HCT116 (cell line): ENCODE measurements at regions not wholly inside any gene's neighbourhood (a gene's known extent, or its start where the extent isn't known, plus 50 kb on each side); places are given as distances from the start of the nearest gene placed in this dataset.

Experiments
- ATAC-seq: fragments of 200-7000 bp; cut with Tn5 transposase; 2 replicates; pipeline ENCODE4 v1.9.1; 2020; ENCODE audit warnings: mild to moderate bottlenecking, moderate library complexity
- BruUV-seq: library from RNA; stranded (reverse); fragments of 400-500 nt; replicated peaks from 2 replicates; lab custom pipeline; 2021; lab: Mats Ljungman, UMichigan
- CTCF ChIA-PET: fragments of 300-600 bp; sonication (Branson Sonifier 250); formaldehyde crosslinking; loops from one replicate; lab custom pipeline; 2021; ENCODE audit warnings: antibody characterized with exemption; lab: Charles Lee
- POLR2A ChIA-PET: fragments of 300-600, 350-600 bp; sonication (Branson Sonifier 250); formaldehyde crosslinking; loops from one replicate; lab custom pipeline; 2021; ENCODE audit warnings: antibody characterized with exemption; lab: Charles Lee
- RAD21 ChIA-PET, 2 experiments: fragments of 300-600 bp; sonication (Branson Sonifier 250); formaldehyde crosslinking; loops; one replicate each; lab custom pipeline; 2023; ENCODE audit warnings: low total read pairs in 2 of 2; ENCODE audit not compliant: uncharacterized antibody in 2 of 2, unreplicated experiment in 2 of 2, low non-redundant PET in 1 of 2; lab: Charles Lee
- DNase-seq: peaks from one replicate; pipeline ENCODE4 v3.0.0-alpha.2; 2010; ENCODE audit warnings: low read depth, low spot score
- H2AFZ ChIP-seq: fragments of 200-600 bp; shearing (Covaris generic), sonication (generic); 2 replicates; pipeline ENCODE4 v1.6.1; 2017; ENCODE audit warnings: low read depth, mixed run types, mixed read lengths, antibody characterized with exemption, low read length; ENCODE audit not compliant: poor library complexity, severe bottlenecking
- H3K27ac ChIP-seq: 2 replicates; pipeline ENCODE4 v1.5.1; 2012; ENCODE audit warnings: low read depth, low read length
- H3K27me3 ChIP-seq: fragments of 200-600 bp; sonication (generic); 2 replicates; pipeline ENCODE4 v1.6.1; 2016; ENCODE audit warnings: mixed run types, low read length, mixed read lengths; ENCODE audit not compliant: insufficient read depth
- H3K36me3 ChIP-seq, 2 experiments: fragments of 200-500 bp in 1 of 2; fragments of 200-600 bp in 1 of 2; sonication (Bioruptor generic) in 1 of 2; sonication (generic) in 1 of 2; 2 replicates each; pipeline versions ENCODE4 v1.5.1 to v1.6.1; 2014 to 2016; ENCODE audit warnings: low read length in 2 of 2, inconsistent platforms in 1 of 2, mixed read lengths in 1 of 2, mixed run types in 1 of 2; ENCODE audit not compliant: insufficient read depth in 2 of 2, control insufficient read depth in 1 of 2
- H3K4me1 ChIP-seq, 2 experiments: fragments of 200-600 bp in 1 of 2; sonication (generic) in 1 of 2; 2 replicates each; pipeline versions ENCODE4 v1.5.1 to v1.6.1; 2012 to 2017; ENCODE audit warnings: low read length in 2 of 2, inconsistent platforms in 1 of 2, mild to moderate bottlenecking in 1 of 2, mixed read lengths in 1 of 2, mixed run types in 1 of 2, moderate library complexity in 1 of 2; ENCODE audit not compliant: insufficient read depth in 2 of 2, control insufficient read depth in 1 of 2
- H3K4me2 ChIP-seq: fragments of 200-600 bp; sonication (generic); 2 replicates; pipeline ENCODE4 v1.6.1; 2017; ENCODE audit warnings: mixed run types, low read length, mixed read lengths
- H3K4me3 ChIP-seq, 2 experiments: fragments of 200-600 bp in 1 of 2; sonication (generic) in 1 of 2; replicated peaks in 1 of 2; 2 replicates each; pipeline ENCODE4 v1.5.1; 2011 to 2016; ENCODE audit warnings: low read length in 2 of 2, control low read depth in 1 of 2, low read depth in 1 of 2, mild to moderate bottlenecking in 1 of 2, mixed read lengths in 1 of 2, mixed run types in 1 of 2
- H3K79me2 ChIP-seq: fragments of 200-600 bp; sonication (generic); 2 replicates; pipeline ENCODE4 v1.6.1; 2017; ENCODE audit warnings: mild to moderate bottlenecking, mixed run types, low read length, moderate library complexity, mixed read lengths; ENCODE audit not compliant: insufficient read depth
- H3K9ac ChIP-seq: fragments of 200-600 bp; sonication (generic); 2 replicates; pipeline ENCODE4 v1.6.1; 2016; ENCODE audit warnings: low read length, mixed read lengths
- H3K9me2 ChIP-seq: fragments of 200-600 bp; sonication (generic), shearing (Covaris generic); 2 replicates; pipeline ENCODE4 v1.6.1; 2017; ENCODE audit warnings: mixed run types, mild to moderate bottlenecking, moderate library complexity; ENCODE audit not compliant: insufficient read depth
- H3K9me3 ChIP-seq, 2 experiments: fragments of 200-500 bp in 1 of 2; fragments of 200-600 bp in 1 of 2; sonication (Bioruptor generic) in 1 of 2; sonication (generic) in 1 of 2; 2 replicates each; pipeline ENCODE4 v1.6.1; 2014 to 2017; ENCODE audit warnings: low read length in 2 of 2, mixed read lengths in 2 of 2, inconsistent platforms in 1 of 2, low read depth in 1 of 2, mild to moderate bottlenecking in 1 of 2, mixed run types in 1 of 2, moderate library complexity in 1 of 2; ENCODE audit not compliant: control insufficient read depth in 1 of 2, insufficient read depth in 1 of 2
- H4K20me1 ChIP-seq: fragments of 200-600 bp; sonication (generic), shearing (Covaris generic); 2 replicates; pipeline ENCODE4 v1.6.1; 2017; ENCODE audit warnings: mixed run types, mild to moderate bottlenecking, moderate library complexity; ENCODE audit not compliant: insufficient read depth
- CEBPB ChIP-seq: IDR thresholded peaks from 2 replicates; pipeline ENCODE4 v1.6.1; 2012; ENCODE audit warnings: low read depth
- EZH2phosphoT487 ChIP-seq: fragments of 200-600 bp; IDR thresholded peaks from 2 replicates; pipeline ENCODE4 v1.6.1; 2018; ENCODE audit warnings: antibody characterized with exemption, borderline replicate concordance
- JUND ChIP-seq: IDR thresholded peaks from 2 replicates; pipeline ENCODE4 v1.6.1; 2012
- POLR2A ChIP-seq: IDR thresholded peaks from 2 replicates; pipeline ENCODE4 v1.7.0; 2011; ENCODE audit warnings: borderline replicate concordance; ENCODE audit not compliant: insufficient read depth, insufficient read length; ENCODE audit errors: extremely low read depth
- POLR2AphosphoS5 ChIP-seq: IDR thresholded peaks from 2 replicates; pipeline ENCODE4 v1.6.1; 2011; ENCODE audit warnings: mild to moderate bottlenecking, low read depth, low read length, moderate library complexity
- YY1 ChIP-seq: IDR thresholded peaks from 2 replicates; pipeline ENCODE4 v1.6.1; 2011; ENCODE audit warnings: low read length, low read depth, moderate library complexity, mild to moderate bottlenecking; ENCODE audit not compliant: insufficient replicate concordance; ENCODE audit errors: extremely low read depth
- intact Hi-C: fragments of 100-400 bp; cut with micrococcal nuclease; formaldehyde crosslinking; loops from 2 replicates; pipeline ENCODE4 v1.10.0; 2022
- TF ChIP-seq, protein P1 (sequence below): IDR thresholded peaks from 2 replicates; pipeline ENCODE4 v1.6.1; 2012
- TF ChIP-seq, protein P2 (sequence below): IDR thresholded peaks from 2 replicates; pipeline ENCODE4 v1.6.1; 2012; ENCODE audit warnings: low read depth

DNA sequence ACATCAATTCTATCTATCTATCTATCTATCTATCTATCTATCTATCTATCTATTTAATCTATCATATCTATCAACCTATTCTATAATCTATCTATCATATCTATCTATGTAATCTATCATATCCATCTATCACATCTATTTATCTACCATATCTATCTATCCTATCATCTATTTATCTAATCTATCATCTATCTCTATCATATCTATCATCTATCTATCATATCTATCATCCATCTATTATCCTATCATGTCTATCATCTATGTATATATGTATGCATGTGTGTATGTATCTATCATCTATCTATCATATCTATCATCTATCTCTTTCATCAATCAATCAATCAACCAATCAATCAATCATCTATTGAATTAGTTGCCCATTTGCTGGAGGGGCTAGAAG is 159.3 kb upstream of the GALNT17 start:
- H3K79me2 ChIP-seq, result no peaks in the 10 kb centered on the region
- BruUV-seq, result no TSS peak
- ChIA-PET POLR2A (no interaction called here), RAD21 (no interaction called here), CTCF (no interaction called here)
- no peak overlapping the region for H3K9ac ChIP-seq
- H2AFZ ChIP-seq, result no peak overlapping the region
- intact Hi-C loops, result no loop called here
- no peak for DNase-seq
- no peaks in the 10 kb centered on the region for H3K27me3 ChIP-seq
- TF ChIP-seq, protein P1, sequence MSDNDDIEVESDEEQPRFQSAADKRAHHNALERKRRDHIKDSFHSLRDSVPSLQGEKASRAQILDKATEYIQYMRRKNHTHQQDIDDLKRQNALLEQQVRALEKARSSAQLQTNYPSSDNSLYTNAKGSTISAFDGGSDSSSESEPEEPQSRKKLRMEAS, result no peak
- no peak for TF ChIP-seq CEBPB
- TF ChIP-seq, protein P2, sequence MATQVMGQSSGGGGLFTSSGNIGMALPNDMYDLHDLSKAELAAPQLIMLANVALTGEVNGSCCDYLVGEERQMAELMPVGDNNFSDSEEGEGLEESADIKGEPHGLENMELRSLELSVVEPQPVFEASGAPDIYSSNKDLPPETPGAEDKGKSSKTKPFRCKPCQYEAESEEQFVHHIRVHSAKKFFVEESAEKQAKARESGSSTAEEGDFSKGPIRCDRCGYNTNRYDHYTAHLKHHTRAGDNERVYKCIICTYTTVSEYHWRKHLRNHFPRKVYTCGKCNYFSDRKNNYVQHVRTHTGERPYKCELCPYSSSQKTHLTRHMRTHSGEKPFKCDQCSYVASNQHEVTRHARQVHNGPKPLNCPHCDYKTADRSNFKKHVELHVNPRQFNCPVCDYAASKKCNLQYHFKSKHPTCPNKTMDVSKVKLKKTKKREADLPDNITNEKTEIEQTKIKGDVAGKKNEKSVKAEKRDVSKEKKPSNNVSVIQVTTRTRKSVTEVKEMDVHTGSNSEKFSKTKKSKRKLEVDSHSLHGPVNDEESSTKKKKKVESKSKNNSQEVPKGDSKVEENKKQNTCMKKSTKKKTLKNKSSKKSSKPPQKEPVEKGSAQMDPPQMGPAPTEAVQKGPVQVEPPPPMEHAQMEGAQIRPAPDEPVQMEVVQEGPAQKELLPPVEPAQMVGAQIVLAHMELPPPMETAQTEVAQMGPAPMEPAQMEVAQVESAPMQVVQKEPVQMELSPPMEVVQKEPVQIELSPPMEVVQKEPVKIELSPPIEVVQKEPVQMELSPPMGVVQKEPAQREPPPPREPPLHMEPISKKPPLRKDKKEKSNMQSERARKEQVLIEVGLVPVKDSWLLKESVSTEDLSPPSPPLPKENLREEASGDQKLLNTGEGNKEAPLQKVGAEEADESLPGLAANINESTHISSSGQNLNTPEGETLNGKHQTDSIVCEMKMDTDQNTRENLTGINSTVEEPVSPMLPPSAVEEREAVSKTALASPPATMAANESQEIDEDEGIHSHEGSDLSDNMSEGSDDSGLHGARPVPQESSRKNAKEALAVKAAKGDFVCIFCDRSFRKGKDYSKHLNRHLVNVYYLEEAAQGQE, result no peak
- TF ChIP-seq POLR2AphosphoS5, result no peak
- TF ChIP-seq YY1, result no peak
- TF ChIP-seq EZH2phosphoT487, result no peak
- no peak for TF ChIP-seq POLR2A
- TF ChIP-seq JUND, result no peak
- peaks cover 12 to 34% of the 10 kb centered on the region in 2 experiments; a peak in 2 of 4 replicates for H3K9me3 ChIP-seq
- no peaks in the 10 kb centered on the region for H3K9me2 ChIP-seq
- no peak overlapping the region for H3K27ac ChIP-seq
- no peaks in the 10 kb centered on the region for H3K4me1 ChIP-seq
- no peak overlapping the region for H3K4me2 ChIP-seq
- no peak for ATAC-seq
- H3K4me3 ChIP-seq, result no peak overlapping the region
- H4K20me1 ChIP-seq, result no peaks in the 10 kb centered on the region
- no peaks in the 10 kb centered on the region for H3K36me3 ChIP-seq
